Thoracic aorta (tissue), 2 donors: ENCODE measurements at regions not wholly inside any gene's neighbourhood (a gene's known extent, or its start where the extent isn't known, plus 50 kb on each side); places are given as distances from the start of the nearest gene placed in this dataset.

Experiments
- ATAC-seq: fragments of 150-250 bp; one replicate; pipeline ENCODE4 v1.8.0; 2017; ENCODE audit warnings: low read depth; ENCODE audit not compliant: insufficient number of reproducible peaks, low FRiP score
- DNase-seq: peaks from one replicate; pipeline ENCODE4 v3.0.0-alpha.2; 2020; ENCODE audit warnings: low spot score
- H3K27ac ChIP-seq, 2 donors: fragments of 200-600 bp; sonication (generic); 1 replicate in 1 of 2; 2 replicates in 1 of 2; pipeline ENCODE4 v1.5.1; 2016; ENCODE audit warnings: mild to moderate bottlenecking in 2 of 2, moderate library complexity in 2 of 2
- H3K27me3 ChIP-seq: fragments of 200-600 bp; sonication (generic); replicated peaks from 2 replicates; pipeline ENCODE4 v1.6.0; 2016; ENCODE audit warnings: mild to moderate bottlenecking; ENCODE audit not compliant: insufficient read depth
- H3K36me3 ChIP-seq: fragments of 200-600 bp; sonication (generic); one replicate; pipeline ENCODE4 v1.5.1; 2016
- H3K4me1 ChIP-seq, 2 donors: fragments of 200-600 bp; sonication (generic); 1 replicate in 1 of 2; 2 replicates in 1 of 2; pipeline versions ENCODE4 v1.5.1 to v1.6.0; 2016; ENCODE audit warnings: low read depth in 2 of 2, mild to moderate bottlenecking in 1 of 2; ENCODE audit not compliant: control insufficient read depth in 1 of 2
- H3K4me3 ChIP-seq: fragments of 200-600 bp; sonication (generic); 2 replicates; pipeline ENCODE4 v1.5.1; 2016; ENCODE audit warnings: mild to moderate bottlenecking
- H3K9me3 ChIP-seq: fragments of 200-600 bp; sonication (generic); 2 replicates; pipeline ENCODE4 v1.5.1; 2016
- TF ChIP-seq, protein P1 (sequence below): fragments of 200-600 bp; sonication (generic); IDR thresholded peaks from one replicate; pipeline ENCODE4 v1.5.1; 2019; ENCODE audit warnings: antibody characterized with exemption

DNA sequence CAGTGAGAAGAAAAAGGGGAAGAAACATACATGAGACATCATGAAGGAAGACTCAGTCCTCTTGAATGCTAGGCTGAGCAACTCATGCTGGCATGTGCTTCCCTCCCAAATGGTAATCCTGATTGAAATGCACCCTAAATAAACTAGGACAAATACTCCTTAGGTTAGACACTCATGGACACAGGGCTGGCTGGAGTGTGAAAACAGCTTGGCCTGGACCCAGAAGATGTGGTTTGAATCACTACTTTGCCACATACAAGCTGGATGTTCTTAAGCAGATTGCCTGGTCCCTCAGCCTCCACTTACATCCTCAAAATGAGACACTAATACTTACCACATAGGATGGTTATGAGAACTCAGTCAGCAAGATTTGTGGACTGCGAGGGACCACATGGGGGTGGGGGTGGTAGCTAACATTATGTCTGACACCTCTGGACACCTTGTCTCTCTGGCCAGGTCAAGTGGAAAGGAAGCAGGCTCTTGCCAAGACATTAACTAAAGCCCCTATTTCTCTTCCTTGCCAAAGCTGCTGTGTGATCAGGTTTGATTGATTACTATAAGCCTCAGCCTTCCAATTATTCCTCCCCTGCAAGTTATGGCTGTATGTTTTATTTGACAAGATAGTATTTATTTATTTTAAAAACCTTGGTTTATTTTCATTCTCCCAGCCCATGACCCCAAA is 138.9 kb upstream of the SLC7A14 start:
- peaks cover 8 to 23% of the 10 kb centered on the region in 2 donors for H3K4me1 ChIP-seq
- no peak overlapping the region for H3K4me3 ChIP-seq
- no peak overlapping the region for H3K27ac ChIP-seq
- TF ChIP-seq, protein P1, sequence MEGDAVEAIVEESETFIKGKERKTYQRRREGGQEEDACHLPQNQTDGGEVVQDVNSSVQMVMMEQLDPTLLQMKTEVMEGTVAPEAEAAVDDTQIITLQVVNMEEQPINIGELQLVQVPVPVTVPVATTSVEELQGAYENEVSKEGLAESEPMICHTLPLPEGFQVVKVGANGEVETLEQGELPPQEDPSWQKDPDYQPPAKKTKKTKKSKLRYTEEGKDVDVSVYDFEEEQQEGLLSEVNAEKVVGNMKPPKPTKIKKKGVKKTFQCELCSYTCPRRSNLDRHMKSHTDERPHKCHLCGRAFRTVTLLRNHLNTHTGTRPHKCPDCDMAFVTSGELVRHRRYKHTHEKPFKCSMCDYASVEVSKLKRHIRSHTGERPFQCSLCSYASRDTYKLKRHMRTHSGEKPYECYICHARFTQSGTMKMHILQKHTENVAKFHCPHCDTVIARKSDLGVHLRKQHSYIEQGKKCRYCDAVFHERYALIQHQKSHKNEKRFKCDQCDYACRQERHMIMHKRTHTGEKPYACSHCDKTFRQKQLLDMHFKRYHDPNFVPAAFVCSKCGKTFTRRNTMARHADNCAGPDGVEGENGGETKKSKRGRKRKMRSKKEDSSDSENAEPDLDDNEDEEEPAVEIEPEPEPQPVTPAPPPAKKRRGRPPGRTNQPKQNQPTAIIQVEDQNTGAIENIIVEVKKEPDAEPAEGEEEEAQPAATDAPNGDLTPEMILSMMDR: no peak
- ATAC-seq (no peak), DNase-seq (no peak)
- H3K27me3 ChIP-seq: no peaks in the 10 kb centered on the region
- H3K9me3 ChIP-seq: no peaks in the 10 kb centered on the region
- H3K36me3 ChIP-seq: no peaks in the 10 kb centered on the region

DNA sequence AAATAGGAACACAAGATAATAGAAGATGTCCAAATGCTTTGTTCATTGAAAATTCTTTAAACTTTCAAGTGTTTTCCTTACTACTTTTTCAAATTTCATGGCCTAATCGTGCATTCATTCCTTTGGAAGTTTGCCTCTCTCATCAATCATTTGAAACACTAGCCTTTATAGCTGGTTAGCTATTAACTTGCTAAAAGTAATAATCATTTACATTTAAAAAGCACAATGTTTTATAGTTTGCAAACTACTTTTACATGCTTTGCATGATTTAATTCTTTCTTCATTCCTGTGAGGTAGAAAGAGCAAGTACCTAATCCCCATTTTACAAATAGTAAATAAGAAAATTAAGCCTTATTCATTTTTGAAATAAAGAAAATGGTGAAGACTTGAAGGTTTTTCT is 137.4 kb upstream of the SLC7A14 start:
- ATAC-seq (no peak), DNase-seq (no peak)
- Histone ChIP-seq H3K36me3 (no peaks in the 10 kb centered on the region), H3K4me1 (peaks cover 8 to 23% of the 10 kb centered on the region in 2 donors), H3K9me3 (no peaks in the 10 kb centered on the region), H3K27me3 (no peaks in the 10 kb centered on the region), H3K27ac (no peak overlapping the region), H3K4me3 (no peak overlapping the region)
- TF ChIP-seq, protein P1: no peak

DNA sequence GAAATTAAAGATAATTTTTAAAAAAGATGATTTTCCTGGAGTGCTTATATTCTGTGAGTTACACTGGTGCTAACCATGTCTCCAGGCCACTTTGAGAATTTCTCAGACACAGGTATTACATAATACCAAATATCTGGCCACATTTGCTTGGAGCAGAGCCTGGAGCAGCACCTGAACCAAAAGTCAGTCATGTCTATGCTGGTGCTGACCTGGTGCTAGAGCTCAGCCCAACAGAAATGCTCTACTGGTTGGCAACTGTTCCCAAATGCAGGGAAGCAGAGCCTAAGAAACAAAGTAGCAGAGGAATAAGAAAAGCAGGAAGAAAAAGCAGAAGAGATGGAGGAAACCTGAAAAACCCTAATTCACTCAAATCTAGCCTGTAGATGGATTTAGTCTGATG is 135.7 kb upstream of the SLC7A14 start:
- no peaks in the 10 kb centered on the region for H3K9me3 ChIP-seq
- DNase-seq (no peak), ATAC-seq (no peak)
- no peaks in the 10 kb centered on the region for H3K36me3 ChIP-seq
- H3K4me1 ChIP-seq: peaks cover 0 to 18% of the 10 kb centered on the region in 2 donors
- H3K27ac ChIP-seq: no peak overlapping the region
- TF ChIP-seq, protein P1: no peak
- H3K4me3 ChIP-seq: no peak overlapping the region
- H3K27me3 ChIP-seq: no peaks in the 10 kb centered on the region

DNA sequence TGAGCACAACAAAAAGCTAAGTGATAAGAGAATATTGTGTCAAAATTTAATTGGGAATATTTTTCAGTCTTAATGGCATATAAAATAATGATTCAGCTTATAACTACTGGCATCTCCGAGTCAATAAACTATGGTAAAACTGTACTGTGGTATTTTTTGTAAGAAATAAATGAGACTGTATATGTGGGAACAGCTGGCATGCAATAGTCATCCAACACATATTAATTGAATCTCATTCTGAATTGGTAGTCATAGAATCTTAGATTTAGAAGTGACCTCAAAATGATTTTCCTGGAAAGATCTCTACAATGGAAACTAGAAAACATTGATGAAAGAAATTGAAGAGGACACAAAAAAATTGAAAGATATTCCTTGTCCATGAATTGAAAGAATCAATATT is 133.4 kb upstream of the SLC7A14 start:
- TF ChIP-seq, protein P1: no peak

DNA sequence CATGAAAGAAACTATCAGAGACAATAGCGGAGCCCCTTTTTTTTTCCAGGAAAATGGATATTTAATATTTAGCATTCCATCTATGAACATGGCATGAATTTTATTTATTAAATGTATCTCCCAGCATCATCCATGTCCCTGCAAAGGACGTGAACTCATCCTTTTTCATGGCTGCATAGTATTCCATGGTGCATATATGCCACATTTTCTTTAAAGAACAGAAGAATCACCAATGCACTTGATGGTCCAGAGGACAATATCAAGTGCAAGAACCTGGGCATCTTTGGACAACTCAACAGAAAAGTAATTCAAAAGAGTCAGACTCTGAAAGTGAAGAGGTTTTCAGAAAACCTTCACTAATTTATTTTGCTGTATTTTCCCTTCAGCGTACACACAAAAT is 133.0 kb upstream of the SLC7A14 start:
- H3K4me1 ChIP-seq: peaks cover 0 to 5% of the 10 kb centered on the region in 2 donors
- no peak overlapping the region for H3K27ac ChIP-seq
- TF ChIP-seq, protein P1: no peak
- no peak overlapping the region for H3K4me3 ChIP-seq
- H3K9me3 ChIP-seq: no peaks in the 10 kb centered on the region
- H3K36me3 ChIP-seq: no peaks in the 10 kb centered on the region
- ATAC-seq (no peak), DNase-seq (no peak)
- H3K27me3 ChIP-seq: no peaks in the 10 kb centered on the region

More for the DNA sequence above, 133.4 kb upstream of the SLC7A14 start:
- Histone ChIP-seq H3K27me3 (no peaks in the 10 kb centered on the region), H3K27ac (no peak overlapping the region), H3K9me3 (no peaks in the 10 kb centered on the region), H3K4me3 (no peak overlapping the region), H3K36me3 (no peaks in the 10 kb centered on the region), H3K4me1 (peaks cover 0 to 8% of the 10 kb centered on the region in 2 donors)
- ATAC-seq (no peak), DNase-seq (no peak)
